HFFc6 (cell line): ENCODE measurements at regions not wholly inside any gene's neighbourhood (a gene's known extent, or its start where the extent isn't known, plus 50 kb on each side); places are given as distances from the start of the nearest gene placed in this dataset.

Experiments used
- DNase-seq: peaks from one replicate; pipeline ENCODE4 v3.0.0-alpha.2; 2018
- H3K27ac Mint-ChIP-seq: 2 replicates; pipeline ENCODE4 v1.8.0; 2020; ENCODE audit warnings: mild to moderate bottlenecking, mixed read lengths
- H3K27me3 Mint-ChIP-seq: 2 replicates; pipeline ENCODE4 v1.8.0; 2021; ENCODE audit warnings: mild to moderate bottlenecking, moderate library complexity, mixed read lengths; ENCODE audit not compliant: insufficient read depth
- H3K36me3 Mint-ChIP-seq: 2 replicates; pipeline ENCODE4 v1.8.0; 2021; ENCODE audit warnings: low read depth, mixed read lengths
- H3K4me1 Mint-ChIP-seq: 2 replicates; pipeline ENCODE4 v1.8.0; 2020; ENCODE audit warnings: low read depth, mixed read lengths
- H3K4me3 Mint-ChIP-seq: 2 replicates; pipeline ENCODE4 v1.8.0; 2020; ENCODE audit warnings: mild to moderate bottlenecking, moderate library complexity, mixed read lengths
- H3K9me3 Mint-ChIP-seq: 2 replicates; pipeline ENCODE4 v1.8.0; 2020; ENCODE audit warnings: mild to moderate bottlenecking, mixed read lengths
- TF ChIP-seq, protein P1 (sequence below): fragments of 200-600 bp; sonication (generic); IDR thresholded peaks from 2 replicates; pipeline ENCODE4 v1.5.0; 2021; ENCODE audit warnings: antibody characterized with exemption, mild to moderate bottlenecking

DNA sequence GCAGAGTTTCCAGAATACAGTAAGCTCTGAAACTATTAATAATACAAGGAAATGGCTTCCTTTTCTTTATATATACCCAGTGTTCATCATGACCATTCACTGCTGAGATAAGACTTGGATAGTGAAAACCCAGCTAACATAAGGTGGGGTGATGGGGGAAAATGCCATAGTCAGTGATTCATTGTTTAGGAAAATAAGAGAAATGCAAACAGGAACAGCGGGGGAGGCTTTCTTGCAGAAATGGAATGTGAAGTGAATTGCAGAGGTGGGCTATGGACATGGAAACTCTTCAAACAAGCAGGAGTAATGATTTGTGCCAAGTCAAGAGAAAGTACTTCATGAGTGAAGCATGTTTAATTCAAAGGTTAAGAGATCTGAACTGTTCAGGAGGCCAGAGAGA is 519.4 kb downstream of the TDRD15 start:
- Mint-ChIP-seq H3K9me3 (peaks cover 62% of the 10 kb centered on the region), H3K36me3 (no peaks in the 10 kb centered on the region), H3K4me3 (no peak overlapping the region), H3K4me1 (no peaks in the 10 kb centered on the region), H3K27me3 (peaks cover 3% of the 10 kb centered on the region), H3K27ac (no peak overlapping the region)
- DNase-seq, result no peak
- TF ChIP-seq, protein P1, sequence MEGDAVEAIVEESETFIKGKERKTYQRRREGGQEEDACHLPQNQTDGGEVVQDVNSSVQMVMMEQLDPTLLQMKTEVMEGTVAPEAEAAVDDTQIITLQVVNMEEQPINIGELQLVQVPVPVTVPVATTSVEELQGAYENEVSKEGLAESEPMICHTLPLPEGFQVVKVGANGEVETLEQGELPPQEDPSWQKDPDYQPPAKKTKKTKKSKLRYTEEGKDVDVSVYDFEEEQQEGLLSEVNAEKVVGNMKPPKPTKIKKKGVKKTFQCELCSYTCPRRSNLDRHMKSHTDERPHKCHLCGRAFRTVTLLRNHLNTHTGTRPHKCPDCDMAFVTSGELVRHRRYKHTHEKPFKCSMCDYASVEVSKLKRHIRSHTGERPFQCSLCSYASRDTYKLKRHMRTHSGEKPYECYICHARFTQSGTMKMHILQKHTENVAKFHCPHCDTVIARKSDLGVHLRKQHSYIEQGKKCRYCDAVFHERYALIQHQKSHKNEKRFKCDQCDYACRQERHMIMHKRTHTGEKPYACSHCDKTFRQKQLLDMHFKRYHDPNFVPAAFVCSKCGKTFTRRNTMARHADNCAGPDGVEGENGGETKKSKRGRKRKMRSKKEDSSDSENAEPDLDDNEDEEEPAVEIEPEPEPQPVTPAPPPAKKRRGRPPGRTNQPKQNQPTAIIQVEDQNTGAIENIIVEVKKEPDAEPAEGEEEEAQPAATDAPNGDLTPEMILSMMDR, result no peak

DNA sequence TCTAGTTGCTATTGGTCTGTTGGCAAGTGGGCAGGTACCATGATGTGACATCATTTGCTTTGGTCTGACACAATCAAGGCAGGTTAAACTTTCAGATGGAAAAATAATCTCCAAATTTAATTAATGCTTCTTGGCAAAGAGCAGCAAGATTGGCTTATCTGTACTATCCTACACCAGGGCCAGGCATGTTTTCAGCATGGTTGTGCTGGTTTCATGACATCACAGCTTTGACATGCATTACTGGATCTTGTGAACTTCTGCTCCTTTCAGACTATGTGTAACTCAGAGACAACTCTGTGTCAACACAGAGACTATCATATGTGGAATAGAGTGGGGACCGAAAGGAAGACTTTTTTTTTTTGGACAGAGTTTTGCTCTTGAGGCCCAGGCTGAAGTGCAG is 520.5 kb downstream of the TDRD15 start:
- TF ChIP-seq, protein P1, result no peak
- Mint-ChIP-seq H3K4me3 (no peak overlapping the region), H3K9me3 (peaks cover 67% of the 10 kb centered on the region), H3K27ac (no peak overlapping the region), H3K4me1 (no peaks in the 10 kb centered on the region), H3K27me3 (peaks cover 3% of the 10 kb centered on the region), H3K36me3 (no peaks in the 10 kb centered on the region)
- DNase-seq, result no peak

DNA sequence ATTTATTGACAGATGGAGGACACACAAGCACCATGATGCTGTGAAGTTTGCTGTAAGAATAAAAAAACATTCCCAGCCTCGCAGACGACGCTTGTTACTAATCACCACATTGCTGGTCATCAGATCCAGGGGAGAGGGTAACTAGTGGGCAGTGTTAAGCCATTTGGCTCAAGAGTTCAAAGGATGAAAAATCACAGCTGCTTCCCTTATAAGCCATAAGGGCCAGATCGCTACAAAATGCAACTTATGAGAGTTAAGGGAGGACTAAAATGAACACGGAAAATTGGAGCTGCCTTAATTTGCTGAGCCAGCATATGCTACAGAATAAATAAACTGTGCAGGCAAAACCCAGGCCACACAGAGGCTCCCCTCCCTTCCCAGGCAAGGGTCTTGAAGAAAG is 522.6 kb downstream of the TDRD15 start:
- no peak overlapping the region for H3K4me3 Mint-ChIP-seq
- H3K9me3 Mint-ChIP-seq, result peaks cover 71% of the 10 kb centered on the region
- no peak overlapping the region for H3K27ac Mint-ChIP-seq
- no peaks in the 10 kb centered on the region; the same call in 1 of the 2 replicates for H3K36me3 Mint-ChIP-seq
- DNase-seq, result no peak
- H3K27me3 Mint-ChIP-seq, result peaks cover 3% of the 10 kb centered on the region
- TF ChIP-seq, protein P1, result no peak
- no peaks in the 10 kb centered on the region for H3K4me1 Mint-ChIP-seq

DNA sequence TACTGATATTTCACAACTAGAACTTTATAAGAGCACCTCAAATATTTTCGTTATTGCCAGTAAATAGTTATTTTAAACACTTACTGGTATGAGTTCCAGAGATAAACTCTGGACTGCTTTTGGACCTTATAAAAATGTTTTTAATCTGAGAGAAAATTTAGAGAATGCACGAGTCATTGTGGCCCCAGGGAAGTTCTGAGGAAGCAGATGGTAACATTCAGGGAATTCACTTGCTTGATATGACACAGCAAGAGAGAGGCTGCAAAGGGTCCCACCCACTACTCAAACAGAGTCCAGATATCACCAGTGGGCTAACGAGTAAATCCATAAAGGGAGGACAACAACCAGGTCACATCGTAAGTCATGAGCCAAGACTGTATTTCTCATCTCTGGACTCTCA is 526.8 kb downstream of the TDRD15 start:
- Mint-ChIP-seq H3K9me3 (peaks cover 65% of the 10 kb centered on the region), H3K27me3 (peaks cover 2% of the 10 kb centered on the region; the same call in 1 of the 2 replicates), H3K4me3 (no peak overlapping the region), H3K4me1 (no peaks in the 10 kb centered on the region), H3K27ac (no peak overlapping the region), H3K36me3 (no peaks in the 10 kb centered on the region; the same call in 1 of the 2 replicates)
- DNase-seq, result no peak
- TF ChIP-seq, protein P1, result no peak

DNA sequence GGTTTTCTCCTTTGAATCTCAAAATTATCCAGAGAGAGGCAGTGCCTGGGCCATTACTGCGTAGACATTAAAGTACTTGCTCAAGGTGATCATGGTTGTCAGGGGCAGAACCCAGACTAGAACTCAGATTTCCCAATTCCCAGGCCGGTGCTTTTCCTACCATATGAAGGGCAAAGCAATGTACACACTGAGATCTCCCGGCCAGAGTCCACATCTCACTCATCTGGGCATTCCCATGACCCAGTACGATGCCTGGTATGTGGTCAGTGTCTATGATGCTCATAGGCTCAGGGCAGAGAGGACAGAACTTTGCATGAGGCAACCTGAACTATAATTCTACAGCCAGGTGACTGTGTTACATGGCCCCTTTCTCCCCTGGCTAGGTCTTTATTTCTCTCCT is 531.4 kb downstream of the TDRD15 start:
- Mint-ChIP-seq H3K27me3 (no peaks in the 10 kb centered on the region), H3K9me3 (peaks cover 57% of the 10 kb centered on the region), H3K4me3 (no peak overlapping the region), H3K27ac (no peak overlapping the region), H3K4me1 (no peaks in the 10 kb centered on the region), H3K36me3 (no peaks in the 10 kb centered on the region)
- TF ChIP-seq, protein P1, result no peak
- DNase-seq, result no peak
